ENCODE measurements at regions not wholly inside any gene's neighbourhood (a gene's known extent, or its start where the extent isn't known, plus 50 kb on each side); places are given as distances from the start of the nearest gene placed in this dataset.

DNA sequence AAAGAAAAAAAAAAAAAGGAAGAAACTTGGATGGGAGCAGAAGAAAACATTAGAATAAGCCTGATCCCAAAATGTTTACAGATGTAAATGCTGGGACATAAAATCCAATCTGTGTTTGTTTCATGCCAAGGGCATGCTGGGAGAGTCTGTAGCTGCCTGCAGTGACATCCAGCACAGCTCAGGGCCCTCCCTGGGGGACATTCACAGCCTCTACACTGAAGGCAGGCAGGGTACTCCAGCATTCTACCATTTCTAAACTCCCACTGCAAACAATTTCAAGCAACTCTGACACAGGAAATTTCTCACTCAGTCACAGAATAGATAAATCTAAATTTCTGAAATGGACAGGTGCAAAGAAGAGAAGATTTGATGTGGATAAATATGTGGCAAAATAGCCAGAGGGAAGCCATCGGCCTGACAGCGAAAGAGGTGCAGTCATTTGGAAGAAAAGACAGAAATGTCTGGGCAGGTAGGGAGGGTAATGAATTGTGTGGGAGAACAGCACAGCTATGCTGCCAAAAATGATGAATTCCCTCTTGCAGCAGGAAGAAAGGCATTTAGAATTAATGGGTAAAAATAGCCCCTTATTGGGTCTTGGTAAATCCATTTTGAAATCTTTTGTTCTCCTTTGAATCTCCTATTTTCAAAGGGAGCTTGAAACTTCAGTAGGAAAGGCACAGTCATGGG lies 199.4 kb downstream of the MED10 start:
- TF ChIP-seq, protein P1, sequence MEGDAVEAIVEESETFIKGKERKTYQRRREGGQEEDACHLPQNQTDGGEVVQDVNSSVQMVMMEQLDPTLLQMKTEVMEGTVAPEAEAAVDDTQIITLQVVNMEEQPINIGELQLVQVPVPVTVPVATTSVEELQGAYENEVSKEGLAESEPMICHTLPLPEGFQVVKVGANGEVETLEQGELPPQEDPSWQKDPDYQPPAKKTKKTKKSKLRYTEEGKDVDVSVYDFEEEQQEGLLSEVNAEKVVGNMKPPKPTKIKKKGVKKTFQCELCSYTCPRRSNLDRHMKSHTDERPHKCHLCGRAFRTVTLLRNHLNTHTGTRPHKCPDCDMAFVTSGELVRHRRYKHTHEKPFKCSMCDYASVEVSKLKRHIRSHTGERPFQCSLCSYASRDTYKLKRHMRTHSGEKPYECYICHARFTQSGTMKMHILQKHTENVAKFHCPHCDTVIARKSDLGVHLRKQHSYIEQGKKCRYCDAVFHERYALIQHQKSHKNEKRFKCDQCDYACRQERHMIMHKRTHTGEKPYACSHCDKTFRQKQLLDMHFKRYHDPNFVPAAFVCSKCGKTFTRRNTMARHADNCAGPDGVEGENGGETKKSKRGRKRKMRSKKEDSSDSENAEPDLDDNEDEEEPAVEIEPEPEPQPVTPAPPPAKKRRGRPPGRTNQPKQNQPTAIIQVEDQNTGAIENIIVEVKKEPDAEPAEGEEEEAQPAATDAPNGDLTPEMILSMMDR (optimal IDR thresholded peaks at IDR 0.05 in 1 of 3, IDR thresholded peaks at IDR 0.05 in 1 of 3, conservative IDR thresholded peaks at IDR 0.05 in 1 of 3; ENCODE audit: extremely low read depth in 1 of 3, insufficient read depth in 2 of 3, low read length in 3 of 3) = no peak
- no peak for TF ChIP-seq EZH2 (IDR thresholded peaks at IDR 0.05; ENCODE audit: low read length)

All from keratinocyte (primary cell).